ENCODE measurements at regions not wholly inside any gene's neighbourhood (a gene's known extent, or its start where the extent isn't known, plus 50 kb on each side); places are given as distances from the start of the nearest gene placed in this dataset.
A peak's percentile ranks its signal among the peaks of the same experiment; 100 is the strongest.

- in situ Hi-C loops (cut with HindIII; ENCODE audit: low pct_ligation_motif_present, low pct_unique_long_range_greater_than_20kb, low sequenced_read_pairs) = no loop called here
These were observed 256.8 kb upstream of the CXXC4 start for GRCh38 chr4:104751468-104751867.

GRCh38 chr4:104752337-104752736, 257.6 kb upstream of the CXXC4 start:
- in situ Hi-C loops (cut with HindIII; ENCODE audit: low pct_ligation_motif_present, low pct_unique_long_range_greater_than_20kb, low sequenced_read_pairs) = no loop called here
- DNase-seq = no peak

More at GRCh38 chr4:104751468-104751867, 256.8 kb upstream of the CXXC4 start:
- no peak for DNase-seq

GRCh38 chr4:104756837-104757236, 262.1 kb upstream of the CXXC4 start:
- DNase-seq = no peak
- in situ Hi-C loops (cut with HindIII; ENCODE audit: low pct_ligation_motif_present, low pct_unique_long_range_greater_than_20kb, low sequenced_read_pairs) = no loop called here

GRCh38 chr4:104758574-104758973, 263.9 kb upstream of the CXXC4 start:
- in situ Hi-C loops (cut with HindIII; ENCODE audit: low pct_ligation_motif_present, low pct_unique_long_range_greater_than_20kb, low sequenced_read_pairs) = no loop called here

GRCh38 chr4:104763554-104764222, 269.0 kb upstream of the CXXC4 start:
- DNase-seq = no peak
- in situ Hi-C loops (cut with HindIII; ENCODE audit: low pct_ligation_motif_present, low pct_unique_long_range_greater_than_20kb, low sequenced_read_pairs) = no loop called here

More at GRCh38 chr4:104758574-104758973, 263.9 kb upstream of the CXXC4 start:
- DNase-seq = no peak

- in situ Hi-C loops (cut with HindIII; ENCODE audit: low pct_ligation_motif_present, low pct_unique_long_range_greater_than_20kb, low sequenced_read_pairs) = no loop called here
These were observed 272.0 kb upstream of the CXXC4 start for GRCh38 chr4:104766676-104767075.

GRCh38 chr4:104772849-104773248, 278.2 kb upstream of the CXXC4 start:
- in situ Hi-C loops (cut with HindIII; ENCODE audit: low pct_ligation_motif_present, low pct_unique_long_range_greater_than_20kb, low sequenced_read_pairs) = no loop called here
- DNase-seq = no peak

More at GRCh38 chr4:104766676-104767075, 272.0 kb upstream of the CXXC4 start:
- no peak for DNase-seq

GRCh38 chr4:104795264-104795939, 300.7 kb upstream of the CXXC4 start:
- in situ Hi-C loops (cut with HindIII; ENCODE audit: low pct_ligation_motif_present, low pct_unique_long_range_greater_than_20kb, low sequenced_read_pairs) = no loop called here
- DNase-seq = no peak

- in situ Hi-C loops (cut with HindIII; ENCODE audit: low pct_ligation_motif_present, low pct_unique_long_range_greater_than_20kb, low sequenced_read_pairs) = no loop called here
- DNase-seq = no peak
These were observed 317.0 kb upstream of the CXXC4 start for GRCh38 chr4:104811727-104812126.

GRCh38 chr4:104815665-104816064, 321.0 kb upstream of the CXXC4 start:
- no peak for DNase-seq
- in situ Hi-C loops (cut with HindIII; ENCODE audit: low pct_ligation_motif_present, low pct_unique_long_range_greater_than_20kb, low sequenced_read_pairs) = no loop called here

GRCh38 chr4:104818579-104818978, 323.9 kb upstream of the CXXC4 start:
- DNase-seq = no peak
- in situ Hi-C loops (cut with HindIII; ENCODE audit: low pct_ligation_motif_present, low pct_unique_long_range_greater_than_20kb, low sequenced_read_pairs) = no loop called here

- DNase-seq = no peak
- in situ Hi-C loops (cut with HindIII; ENCODE audit: low pct_ligation_motif_present, low pct_unique_long_range_greater_than_20kb, low sequenced_read_pairs) = no loop called here
These were observed 320.5 kb upstream of the TET2 start for GRCh38 chr4:104826171-104826570.

GRCh38 chr4:104829761-104830160, 316.9 kb upstream of the TET2 start:
- no peak for DNase-seq
- in situ Hi-C loops (cut with HindIII; ENCODE audit: low pct_ligation_motif_present, low pct_unique_long_range_greater_than_20kb, low sequenced_read_pairs) = no loop called here

- DNase-seq = no peak
- in situ Hi-C loops (cut with HindIII; ENCODE audit: low pct_ligation_motif_present, low pct_unique_long_range_greater_than_20kb, low sequenced_read_pairs) = no loop called here
These were observed 298.0 kb upstream of the TET2 start for GRCh38 chr4:104848597-104849225.

- DNase-seq = no peak
- in situ Hi-C loops (cut with HindIII; ENCODE audit: low pct_ligation_motif_present, low pct_unique_long_range_greater_than_20kb, low sequenced_read_pairs) = no loop called here
These were observed 287.0 kb upstream of the TET2 start for GRCh38 chr4:104859601-104860237.

GRCh38 chr4:104860238-104861123, 286.2 kb upstream of the TET2 start:
- in situ Hi-C loops (cut with HindIII; ENCODE audit: low pct_ligation_motif_present, low pct_unique_long_range_greater_than_20kb, low sequenced_read_pairs) = no loop called here
- DNase-seq = peak; percentile 70

GRCh38 chr4:104866809-104867208, 279.9 kb upstream of the TET2 start:
- in situ Hi-C loops (cut with HindIII; ENCODE audit: low pct_ligation_motif_present, low pct_unique_long_range_greater_than_20kb, low sequenced_read_pairs) = no loop called here
- no peak for DNase-seq

GRCh38 chr4:104868533-104868932, 278.1 kb upstream of the TET2 start:
- no peak for DNase-seq
- in situ Hi-C loops (cut with HindIII; ENCODE audit: low pct_ligation_motif_present, low pct_unique_long_range_greater_than_20kb, low sequenced_read_pairs) = no loop called here
